HL-60 (cell line): ENCODE measurements at regions not wholly inside any gene's neighbourhood (a gene's known extent, or its start where the extent isn't known, plus 50 kb on each side); places are given as distances from the start of the nearest gene placed in this dataset.

Experiments
- CTCF ChIP-seq: IDR thresholded peaks from one replicate; pipeline ENCODE4 v1.5.1; 2011; ENCODE audit warnings: low read length, control low read depth, inconsistent platforms; ENCODE audit not compliant: insufficient read depth
- POLR2AphosphoS5 ChIP-seq: IDR thresholded peaks from 2 replicates; pipeline ENCODE4 v1.6.1; 2012; ENCODE audit warnings: low read depth

GRCh38 chr2:2838548-2838845 is 507.4 kb upstream of the MYT1L start:
- no peak for TF ChIP-seq CTCF
- TF ChIP-seq POLR2AphosphoS5: no peak
